ENCODE measurements at regions not wholly inside any gene's neighbourhood (a gene's known extent, or its start where the extent isn't known, plus 50 kb on each side); places are given as distances from the start of the nearest gene placed in this dataset.

DNA sequence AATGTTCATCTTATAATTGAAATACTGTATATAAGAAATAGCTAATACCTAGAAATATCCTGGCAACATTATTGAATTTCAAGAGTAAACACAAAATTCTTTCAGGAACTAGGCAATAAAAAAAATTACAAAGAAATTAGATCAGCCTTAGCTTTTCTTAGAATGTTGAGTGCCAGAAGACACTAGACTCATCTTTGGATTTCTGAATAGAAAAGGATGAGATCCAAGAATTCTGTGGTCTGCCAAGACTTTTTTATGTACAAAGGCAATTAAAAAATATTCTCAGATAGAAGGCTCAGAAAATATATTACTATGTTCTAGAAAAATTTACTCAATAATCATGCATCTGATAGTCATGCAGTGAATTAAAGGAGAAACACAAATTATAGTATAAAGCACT is 294.5 kb upstream of the CDIN1 start:
- H3K4me1 ChIP-seq (ENCODE audit: control insufficient read depth, insufficient read depth, low read length): no peaks in the 10 kb centered on the region
- no peak overlapping the region for H3K4me3 ChIP-seq (ENCODE audit: low read depth, low read length)
- H3K9ac ChIP-seq (ENCODE audit: low read depth, low read length): no peak overlapping the region
- H3K27me3 ChIP-seq (ENCODE audit: control insufficient read depth, insufficient read depth, low read length): no peaks in the 10 kb centered on the region
- H3K36me3 ChIP-seq (ENCODE audit: control insufficient read depth, insufficient read depth, low read length): no peaks in the 10 kb centered on the region
- H3K9me3 ChIP-seq (ENCODE audit: control insufficient read depth, insufficient read depth, low read length): no peaks in the 10 kb centered on the region

DNA sequence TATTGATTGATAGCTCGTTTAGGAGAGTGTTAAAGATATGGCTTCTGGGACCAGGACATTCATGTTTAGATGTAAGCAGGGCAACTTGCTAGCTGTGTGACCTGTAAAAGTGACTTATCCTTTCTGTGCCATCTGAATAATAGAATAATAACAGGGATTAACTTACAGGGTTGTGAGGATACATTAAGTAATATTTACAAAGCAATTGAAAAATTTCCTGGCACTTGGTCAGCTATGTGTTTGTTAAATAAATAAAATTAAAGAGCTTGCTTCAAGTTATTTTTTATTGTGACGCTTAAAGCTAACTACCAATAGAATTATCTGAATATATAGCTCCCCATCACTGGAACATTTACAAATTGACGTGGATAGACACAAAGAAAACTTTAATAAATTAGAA is 287.9 kb upstream of the CDIN1 start:
- Histone ChIP-seq H3K36me3 (ENCODE audit: control insufficient read depth, insufficient read depth, low read length) (no peaks in the 10 kb centered on the region), H3K9me3 (ENCODE audit: control insufficient read depth, insufficient read depth, low read length) (no peaks in the 10 kb centered on the region)

DNA sequence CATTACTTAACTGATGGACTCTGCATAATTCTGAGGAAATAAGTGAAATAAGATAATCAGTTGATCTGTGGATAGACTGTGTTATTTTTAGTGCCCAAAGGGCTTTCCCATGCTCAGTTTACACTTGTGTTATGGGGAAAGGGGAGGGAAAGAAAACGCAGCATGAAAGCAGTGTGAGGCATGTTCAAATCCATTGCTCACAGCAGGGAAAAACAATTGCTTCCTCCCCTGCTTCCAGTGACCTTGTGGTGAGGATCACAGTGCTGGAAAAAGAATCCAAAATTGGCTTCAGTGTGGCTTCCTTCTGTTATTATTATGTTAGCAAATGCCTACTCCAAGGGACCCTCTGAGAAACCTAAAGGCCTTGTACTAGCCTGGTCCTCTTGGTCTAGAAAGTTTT is 285.1 kb upstream of the CDIN1 start:
- no peaks in the 10 kb centered on the region for H3K9me3 ChIP-seq (ENCODE audit: control insufficient read depth, insufficient read depth, low read length)
- H3K36me3 ChIP-seq (ENCODE audit: control insufficient read depth, insufficient read depth, low read length): no peaks in the 10 kb centered on the region
- H3K27me3 ChIP-seq (ENCODE audit: control insufficient read depth, insufficient read depth, low read length): no peaks in the 10 kb centered on the region

More for the DNA sequence above, 287.9 kb upstream of the CDIN1 start:
- Histone ChIP-seq H3K4me3 (ENCODE audit: low read depth, low read length) (no peak overlapping the region), H3K9ac (ENCODE audit: low read depth, low read length) (no peak overlapping the region), H3K4me1 (ENCODE audit: control insufficient read depth, insufficient read depth, low read length) (no peaks in the 10 kb centered on the region), H3K27me3 (ENCODE audit: control insufficient read depth, insufficient read depth, low read length) (no peaks in the 10 kb centered on the region)

DNA sequence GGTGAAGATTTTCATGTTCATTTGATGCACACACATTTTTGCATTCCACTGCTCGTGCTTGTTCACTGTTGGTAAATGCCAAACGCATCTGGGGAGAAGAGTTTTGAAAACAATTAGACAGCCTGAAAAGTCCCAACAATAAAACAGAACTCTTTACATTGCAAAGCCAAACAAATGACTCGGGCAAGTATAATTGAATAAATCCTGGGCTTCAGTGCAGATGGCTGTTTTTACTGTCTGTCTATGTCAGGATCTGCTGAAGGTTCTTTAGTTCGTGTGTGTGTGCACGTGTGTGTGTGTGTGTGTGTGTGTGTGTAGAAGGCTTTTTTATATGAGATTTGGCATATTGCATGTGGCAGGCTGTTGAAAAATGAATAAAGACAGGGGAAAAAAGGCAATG is 277.5 kb upstream of the CDIN1 start:
- Histone ChIP-seq H3K4me1 (ENCODE audit: control insufficient read depth, insufficient read depth, low read length) (no peaks in the 10 kb centered on the region), H3K27me3 (ENCODE audit: control insufficient read depth, insufficient read depth, low read length) (no peaks in the 10 kb centered on the region), H3K36me3 (ENCODE audit: control insufficient read depth, insufficient read depth, low read length) (no peaks in the 10 kb centered on the region), H3K9ac (ENCODE audit: low read depth, low read length) (no peak overlapping the region), H3K9me3 (ENCODE audit: control insufficient read depth, insufficient read depth, low read length) (no peaks in the 10 kb centered on the region), H3K4me3 (ENCODE audit: low read depth, low read length) (no peak overlapping the region)

More for the DNA sequence above, 285.1 kb upstream of the CDIN1 start:
- H3K4me1 ChIP-seq (ENCODE audit: control insufficient read depth, insufficient read depth, low read length): no peaks in the 10 kb centered on the region
- no peak overlapping the region for H3K9ac ChIP-seq (ENCODE audit: low read depth, low read length)
- H3K4me3 ChIP-seq (ENCODE audit: low read depth, low read length): no peak overlapping the region

DNA sequence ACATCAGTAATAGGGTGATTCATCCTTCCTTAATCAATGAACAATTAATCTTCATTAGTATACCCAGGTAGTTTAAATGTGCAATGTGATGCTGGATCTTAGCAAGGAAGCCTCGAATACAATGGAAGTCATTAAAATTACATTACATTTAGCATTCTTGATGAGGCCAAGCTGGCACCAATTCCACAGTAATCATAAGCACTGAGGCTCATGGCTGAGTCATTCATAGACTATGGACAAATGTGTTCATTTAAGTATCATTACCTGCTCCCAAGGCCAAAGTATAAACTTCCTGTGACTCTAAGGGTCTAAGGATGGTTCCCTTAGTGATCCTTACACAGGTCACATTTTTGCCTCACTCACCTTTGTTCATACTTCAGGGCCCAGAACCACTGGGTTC is 266.4 kb upstream of the CDIN1 start:
- H3K4me1 ChIP-seq (ENCODE audit: control insufficient read depth, insufficient read depth, low read length): no peaks in the 10 kb centered on the region
- no peak overlapping the region for H3K9ac ChIP-seq (ENCODE audit: low read depth, low read length)
- H3K27me3 ChIP-seq (ENCODE audit: control insufficient read depth, insufficient read depth, low read length): no peaks in the 10 kb centered on the region
- H3K36me3 ChIP-seq (ENCODE audit: control insufficient read depth, insufficient read depth, low read length): no peaks in the 10 kb centered on the region
- no peaks in the 10 kb centered on the region for H3K9me3 ChIP-seq (ENCODE audit: control insufficient read depth, insufficient read depth, low read length)
- no peak overlapping the region for H3K4me3 ChIP-seq (ENCODE audit: low read depth, low read length)

DNA sequence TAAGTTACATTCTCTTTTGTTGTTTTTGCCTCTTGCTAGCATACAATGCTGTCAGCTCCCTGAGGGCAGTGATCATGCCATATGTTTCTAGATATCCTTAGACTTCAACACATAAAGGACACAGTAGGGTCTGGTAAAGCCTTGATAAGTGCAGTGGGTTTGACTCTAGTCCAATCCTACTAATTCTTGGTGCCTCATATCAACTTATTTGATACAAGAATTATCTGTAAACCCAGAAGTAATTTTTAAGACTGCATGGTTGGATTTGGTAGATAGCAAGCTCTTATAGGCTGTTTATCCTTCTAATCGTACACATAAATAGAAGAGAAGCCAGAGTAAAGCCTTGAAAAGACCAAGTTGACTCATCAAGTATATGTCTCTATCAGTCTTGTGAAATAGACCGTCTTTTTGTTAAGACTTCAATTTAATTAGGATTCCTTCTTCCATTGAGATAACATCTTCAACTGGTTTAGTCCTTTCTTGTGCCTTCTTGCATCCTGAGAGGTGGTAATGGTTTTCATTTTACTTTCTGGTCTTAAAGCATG is 265.6 kb upstream of the CDIN1 start:
- no peak overlapping the region for H3K9ac ChIP-seq (ENCODE audit: low read depth, low read length)
- H3K4me1 ChIP-seq (ENCODE audit: control insufficient read depth, insufficient read depth, low read length): no peaks in the 10 kb centered on the region
- H3K4me3 ChIP-seq (ENCODE audit: low read depth, low read length): no peak overlapping the region
- no peaks in the 10 kb centered on the region for H3K9me3 ChIP-seq (ENCODE audit: control insufficient read depth, insufficient read depth, low read length)
- H3K27me3 ChIP-seq (ENCODE audit: control insufficient read depth, insufficient read depth, low read length): no peaks in the 10 kb centered on the region
- no peaks in the 10 kb centered on the region for H3K36me3 ChIP-seq (ENCODE audit: control insufficient read depth, insufficient read depth, low read length)

DNA sequence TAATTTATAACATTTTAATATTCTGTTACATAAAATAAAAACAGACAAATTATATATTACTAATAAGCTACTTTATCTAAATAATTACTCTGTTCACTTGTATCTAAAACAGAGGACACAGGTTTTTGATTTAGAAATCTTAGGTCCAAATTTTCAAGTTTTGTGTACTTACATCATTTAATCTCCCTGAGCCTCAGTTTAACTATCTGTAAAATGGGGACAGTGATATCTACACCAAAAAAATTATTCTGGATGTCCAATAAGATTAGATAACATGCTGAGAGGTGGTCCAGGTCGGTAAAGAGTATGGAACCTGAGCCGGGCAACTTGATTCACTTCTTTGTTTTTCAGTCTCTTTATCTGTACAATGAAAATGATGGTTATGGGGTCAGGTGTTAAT is 263.8 kb upstream of the CDIN1 start:
- Histone ChIP-seq H3K9ac (ENCODE audit: low read depth, low read length) (no peak overlapping the region), H3K4me3 (ENCODE audit: low read depth, low read length) (no peak overlapping the region), H3K4me1 (ENCODE audit: control insufficient read depth, insufficient read depth, low read length) (no peaks in the 10 kb centered on the region), H3K27me3 (ENCODE audit: control insufficient read depth, insufficient read depth, low read length) (no peaks in the 10 kb centered on the region), H3K36me3 (ENCODE audit: control insufficient read depth, insufficient read depth, low read length) (no peaks in the 10 kb centered on the region), H3K9me3 (ENCODE audit: control insufficient read depth, insufficient read depth, low read length) (no peaks in the 10 kb centered on the region)

DNA sequence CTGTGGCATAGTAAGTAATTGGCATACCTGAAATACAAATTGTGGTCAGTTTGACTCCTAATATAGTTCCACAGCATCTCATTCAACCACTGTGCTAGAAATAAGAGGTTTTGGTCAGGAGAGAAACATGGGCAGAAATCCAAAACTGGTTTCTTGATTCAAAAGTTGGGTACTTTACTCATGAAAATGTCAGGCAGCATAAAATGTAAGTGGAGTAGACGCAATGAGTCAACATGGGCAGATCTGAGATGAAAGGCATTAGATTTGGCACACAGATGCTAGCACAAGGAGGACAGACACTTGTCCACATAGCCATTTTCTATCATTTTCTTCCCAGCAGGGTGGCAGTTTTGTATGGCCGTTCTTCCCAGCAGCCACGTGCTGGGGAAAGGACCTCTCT is 255.8 kb upstream of the CDIN1 start:
- Histone ChIP-seq H3K4me3 (ENCODE audit: low read depth, low read length) (no peak overlapping the region), H3K9ac (ENCODE audit: low read depth, low read length) (no peak overlapping the region), H3K36me3 (ENCODE audit: control insufficient read depth, insufficient read depth, low read length) (no peaks in the 10 kb centered on the region), H3K27me3 (ENCODE audit: control insufficient read depth, insufficient read depth, low read length) (no peaks in the 10 kb centered on the region), H3K4me1 (ENCODE audit: control insufficient read depth, insufficient read depth, low read length) (no peaks in the 10 kb centered on the region), H3K9me3 (ENCODE audit: control insufficient read depth, insufficient read depth, low read length) (no peaks in the 10 kb centered on the region)

DNA sequence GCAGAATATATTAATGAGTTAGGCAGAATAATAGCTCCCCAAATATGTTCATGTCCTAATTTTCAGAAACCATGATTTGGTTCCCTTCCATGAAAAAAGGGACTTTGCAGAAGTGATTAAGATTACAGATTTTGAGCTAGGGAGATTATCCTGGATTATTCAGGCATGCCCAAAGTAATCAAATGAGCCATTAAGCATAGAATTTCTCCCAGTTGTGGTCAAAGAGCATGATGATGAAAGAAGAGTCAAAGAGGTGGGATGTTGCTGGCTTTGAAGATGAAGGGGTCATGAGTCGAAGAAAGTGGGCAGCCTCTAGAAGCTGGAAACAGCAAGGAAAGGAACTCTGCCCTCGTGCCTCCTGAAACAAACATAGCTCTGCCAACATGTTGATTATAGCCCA is 254.2 kb upstream of the CDIN1 start:
- H3K4me3 ChIP-seq (ENCODE audit: low read depth, low read length): no peak overlapping the region
- H3K9me3 ChIP-seq (ENCODE audit: control insufficient read depth, insufficient read depth, low read length): no peaks in the 10 kb centered on the region
- H3K9ac ChIP-seq (ENCODE audit: low read depth, low read length): no peak overlapping the region
- no peaks in the 10 kb centered on the region for H3K27me3 ChIP-seq (ENCODE audit: control insufficient read depth, insufficient read depth, low read length)
- no peaks in the 10 kb centered on the region for H3K36me3 ChIP-seq (ENCODE audit: control insufficient read depth, insufficient read depth, low read length)
- no peaks in the 10 kb centered on the region for H3K4me1 ChIP-seq (ENCODE audit: control insufficient read depth, insufficient read depth, low read length)

DNA sequence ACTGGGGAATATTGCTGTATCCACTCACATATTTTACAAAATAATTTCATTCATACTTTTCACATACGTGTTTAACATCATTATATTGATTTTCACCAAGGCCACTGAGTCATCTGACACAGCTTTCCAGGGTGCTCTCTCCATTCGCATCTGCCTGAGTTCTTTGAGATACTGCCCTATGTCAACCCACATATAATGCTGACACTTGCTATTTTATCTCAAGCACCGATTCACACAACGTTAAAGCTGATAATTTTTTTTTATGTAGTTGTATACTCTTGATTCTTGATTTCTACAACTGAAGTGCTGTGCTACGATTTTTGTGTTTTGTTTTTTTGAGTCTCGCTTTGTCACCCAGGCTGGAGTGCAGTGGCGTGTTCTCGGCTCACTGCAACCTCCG is 249.8 kb upstream of the CDIN1 start:
- peaks cover 2% of the 10 kb centered on the region for H3K4me1 ChIP-seq (ENCODE audit: control insufficient read depth, insufficient read depth, low read length)
- no peak overlapping the region for H3K4me3 ChIP-seq (ENCODE audit: low read depth, low read length)
- no peak overlapping the region for H3K9ac ChIP-seq (ENCODE audit: low read depth, low read length)
- H3K9me3 ChIP-seq (ENCODE audit: control insufficient read depth, insufficient read depth, low read length): no peaks in the 10 kb centered on the region
- H3K27me3 ChIP-seq (ENCODE audit: control insufficient read depth, insufficient read depth, low read length): no peaks in the 10 kb centered on the region
- H3K36me3 ChIP-seq (ENCODE audit: control insufficient read depth, insufficient read depth, low read length): no peaks in the 10 kb centered on the region

DNA sequence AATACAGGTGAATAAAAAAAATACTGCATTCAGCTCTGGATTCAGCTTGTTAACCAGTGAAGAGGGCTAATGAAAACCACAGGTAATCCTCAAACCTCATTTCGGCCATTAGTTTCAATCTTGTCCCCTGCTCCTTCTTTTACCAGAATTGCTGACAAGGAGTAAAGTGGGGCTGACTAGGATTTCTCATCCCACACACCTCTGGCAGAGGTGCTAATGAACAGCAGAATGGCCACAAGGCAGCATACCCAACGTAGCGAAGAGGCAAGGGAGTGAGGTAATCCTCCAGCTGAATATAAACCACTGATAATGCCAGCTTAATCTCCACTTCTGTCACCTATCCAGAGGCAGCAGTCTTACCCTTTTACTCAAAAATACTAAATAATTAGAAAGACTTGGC is 248.8 kb upstream of the CDIN1 start:
- Histone ChIP-seq H3K9me3 (ENCODE audit: control insufficient read depth, insufficient read depth, low read length) (no peaks in the 10 kb centered on the region), H3K9ac (ENCODE audit: low read depth, low read length) (no peak overlapping the region), H3K4me1 (ENCODE audit: control insufficient read depth, insufficient read depth, low read length) (peaks cover 2% of the 10 kb centered on the region), H3K36me3 (ENCODE audit: control insufficient read depth, insufficient read depth, low read length) (no peaks in the 10 kb centered on the region), H3K27me3 (ENCODE audit: control insufficient read depth, insufficient read depth, low read length) (no peaks in the 10 kb centered on the region), H3K4me3 (ENCODE audit: low read depth, low read length) (no peak overlapping the region)

DNA sequence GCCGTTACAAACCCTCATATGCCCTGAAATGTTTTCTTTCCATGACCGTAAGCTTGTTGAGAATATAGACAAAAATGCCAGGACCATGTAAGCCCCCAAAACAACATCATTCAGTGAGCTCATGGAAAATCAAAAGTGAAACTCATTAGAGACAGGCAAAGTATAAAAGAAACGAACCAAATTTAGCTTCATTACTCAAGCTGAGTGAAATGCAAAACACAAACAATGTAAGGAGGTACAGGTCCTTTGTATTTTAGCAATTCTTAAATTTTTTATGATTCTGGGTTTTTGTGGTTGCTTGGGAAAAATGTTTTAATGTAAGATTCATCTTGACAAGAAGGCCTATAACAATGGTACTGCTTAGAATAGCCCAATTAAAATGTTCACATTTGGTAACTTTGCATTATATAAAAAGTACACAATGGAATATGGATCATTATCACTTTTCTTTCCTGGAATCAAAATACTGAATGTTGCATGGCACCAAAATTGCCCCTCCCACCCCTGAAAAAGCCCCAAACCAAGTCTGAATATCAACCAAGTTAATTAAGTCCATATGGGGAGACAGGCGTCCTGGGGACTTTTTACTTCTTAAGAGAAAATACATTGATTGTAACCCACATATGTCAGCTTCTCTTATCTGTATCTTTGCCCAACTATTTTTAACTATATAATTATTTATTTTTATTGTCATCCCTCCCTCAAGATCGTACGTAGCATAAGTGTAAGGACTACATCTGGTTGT is 247.7 kb upstream of the CDIN1 start:
- Histone ChIP-seq H3K4me3 (ENCODE audit: low read depth, low read length) (no peak overlapping the region), H3K9ac (ENCODE audit: low read depth, low read length) (no peak overlapping the region), H3K27me3 (ENCODE audit: control insufficient read depth, insufficient read depth, low read length) (no peaks in the 10 kb centered on the region), H3K9me3 (ENCODE audit: control insufficient read depth, insufficient read depth, low read length) (no peaks in the 10 kb centered on the region), H3K36me3 (ENCODE audit: control insufficient read depth, insufficient read depth, low read length) (no peaks in the 10 kb centered on the region), H3K4me1 (ENCODE audit: control insufficient read depth, insufficient read depth, low read length) (peaks cover 2% of the 10 kb centered on the region)
